HepG2 (cell line): ENCODE measurements at regions not wholly inside any gene's neighbourhood (a gene's known extent, or its start where the extent isn't known, plus 50 kb on each side); places are given as distances from the start of the nearest gene placed in this dataset.

Experiments
- ATAC-seq: fragments of 200-7000 bp; cut with Tn5 transposase; 3 replicates; pipeline ENCODE4 v1.9.1; 2020; ENCODE audit warnings: mild to moderate bottlenecking, moderate library complexity
- BruUV-seq: library from RNA; stranded (reverse); fragments of 400-500 nt; replicated peaks from 2 replicates; lab custom pipeline; 2021; lab: Mats Ljungman, UMichigan
- CTCF ChIA-PET: fragments of 300-600 bp; formaldehyde crosslinking; extraction: SDS; loops from one replicate; lab custom pipeline; 2021; ENCODE audit warnings: low total read pairs, inconsistent platforms, low intra/inter-chr PET ratio; lab: Yijun Ruan, JAX
- POLR2A ChIA-PET: fragments of 350-600 bp; sonication (Branson Sonifier 250); formaldehyde crosslinking; loops from one replicate; lab custom pipeline; 2020; ENCODE audit warnings: antibody characterized with exemption, inconsistent platforms; lab: Yijun Ruan, JAX
- DNase-seq: peaks from one replicate; pipeline ENCODE4 v3.0.0-alpha.2; 2015; ENCODE audit warnings: low spot score
- FAIRE-seq: peaks from 3 replicates; lab custom pipeline; 2011; peaks lifted over from hg19 to GRCh38; lab: Jason Lieb, UNC
- H2AFZ ChIP-seq: one replicate; pipeline ENCODE4 v1.6.1; 2011; ENCODE audit warnings: low read length, inconsistent platforms
- H3K27ac ChIP-seq: fragments of 300-600 bp; 3 replicates; pipeline ENCODE4 v1.8.0; 2011; ENCODE audit warnings: mixed run types, mild to moderate bottlenecking, mixed read lengths, low read length, inconsistent platforms; ENCODE audit not compliant: insufficient read depth; ENCODE audit errors: extremely low read length
- H3K27me3 ChIP-seq, 2 experiments: fragments of 200-600 bp in 1 of 2; 2 replicates in 1 of 2; 3 replicates in 1 of 2; pipeline versions ENCODE4 v1.6.0 to v1.8.0; 2011; ENCODE audit warnings: low read length in 2 of 2, mild to moderate bottlenecking in 2 of 2, moderate library complexity in 2 of 2, inconsistent platforms in 1 of 2; ENCODE audit not compliant: insufficient read depth in 2 of 2, control insufficient read depth in 1 of 2
- H3K36me3 ChIP-seq, 2 experiments: fragments of 200-600 bp in 1 of 2; replicated peaks in 1 of 2; 2 replicates in 1 of 2; 3 replicates in 1 of 2; pipeline versions ENCODE4 v1.5.1 to v1.8.0; 2011; ENCODE audit warnings: low read length in 2 of 2, inconsistent platforms in 1 of 2; ENCODE audit not compliant: insufficient read depth in 2 of 2, control insufficient read depth in 1 of 2
- H3K4me1 ChIP-seq: 2 replicates; pipeline ENCODE4 v1.5.1; 2012; ENCODE audit warnings: low read length, inconsistent platforms; ENCODE audit not compliant: insufficient read depth
- H3K4me2 ChIP-seq: 2 replicates; pipeline ENCODE4 v1.6.0; 2011; ENCODE audit warnings: low read depth, low read length, inconsistent platforms
- H3K4me3 ChIP-seq, 3 experiments: fragments of 200-600 bp in 1 of 3; sonication (generic), shearing (Covaris generic) in 1 of 3; replicated peaks in 1 of 3; 2 replicates each; pipeline ENCODE4 v1.5.1; 2011 to 2016; ENCODE audit warnings: low read length in 3 of 3, inconsistent platforms in 2 of 3, low read depth in 2 of 3, mild to moderate bottlenecking in 2 of 3, control low read depth in 1 of 3, mixed read lengths in 1 of 3; ENCODE audit not compliant: insufficient read depth in 1 of 3
- H3K79me2 ChIP-seq: one replicate; pipeline ENCODE4 v1.6.1; 2011; ENCODE audit warnings: low read length, inconsistent platforms; ENCODE audit not compliant: insufficient read depth
- H3K9ac ChIP-seq: 2 replicates; pipeline ENCODE4 v1.6.0; 2011; ENCODE audit warnings: mild to moderate bottlenecking, low read depth, low read length, inconsistent platforms; ENCODE audit not compliant: insufficient read depth
- H3K9me3 ChIP-seq: 2 replicates; pipeline ENCODE4 v1.5.1; 2012; ENCODE audit warnings: mild to moderate bottlenecking, low read length
- H4K20me1 ChIP-seq: 2 replicates; pipeline ENCODE4 v1.6.0; 2011; ENCODE audit warnings: inconsistent platforms, mild to moderate bottlenecking, low read length, moderate library complexity; ENCODE audit not compliant: insufficient read depth
- ATAD3A ChIP-seq: sonication (generic); formaldehyde crosslinking; IDR thresholded peaks from 2 replicates; pipeline ENCODE4 v1.4.0; 2020; ENCODE audit warnings: missing genetic modification reagents
- CBX1 ChIP-seq: IDR thresholded peaks from one replicate; pipeline ENCODE4 v1.6.1; 2016; ENCODE audit warnings: antibody characterized with exemption, low read depth
- CHCHD3 ChIP-seq: sonication (generic); formaldehyde crosslinking; IDR thresholded peaks from 2 replicates; pipeline ENCODE4 v1.8.0; 2022; ENCODE audit warnings: mild to moderate bottlenecking, missing genetic modification reagents, moderate library complexity
- ETS1 ChIP-seq: sonication (generic); formaldehyde crosslinking; IDR thresholded peaks from 2 replicates; pipeline ENCODE4 v1.4.0; 2020; ENCODE audit warnings: missing genetic modification reagents
- GPBP1L1 ChIP-seq: sonication (generic); formaldehyde crosslinking; IDR thresholded peaks from 2 replicates; pipeline ENCODE4 v1.5.0; 2020; ENCODE audit warnings: mild to moderate bottlenecking, missing genetic modification reagents
- HNRNPK ChIP-seq: fragments of 200-400 bp; formaldehyde crosslinking; IDR thresholded peaks from 2 replicates; pipeline ENCODE4 v1.6.1; 2018; ENCODE audit warnings: low read length, low read depth, moderate library complexity, mild to moderate bottlenecking; ENCODE audit not compliant: poor library complexity, severe bottlenecking
- IKZF1 ChIP-seq: fragments of 450-650 bp; IDR thresholded peaks from 2 replicates; pipeline ENCODE4 v1.7.1; 2016
- IKZF5 ChIP-seq: IDR thresholded peaks from 2 replicates; pipeline ENCODE4 v1.6.1; 2018; ENCODE audit warnings: missing genetic modification reagents, mild to moderate bottlenecking, missing compliant biosample characterization
- TCF7L2 ChIP-seq: IDR thresholded peaks from 2 replicates; pipeline ENCODE4 v1.6.1; 2011; ENCODE audit warnings: mild to moderate bottlenecking, low read depth, low read length, moderate library complexity
- ZNF224 ChIP-seq: sonication (generic); formaldehyde crosslinking; IDR thresholded peaks from 2 replicates; pipeline ENCODE4 v1.5.0; 2020; ENCODE audit warnings: mild to moderate bottlenecking, missing genetic modification reagents
- ZNF619 ChIP-seq: sonication (generic); formaldehyde crosslinking; IDR thresholded peaks from 2 replicates; pipeline ENCODE4 v1.4.0; 2020; ENCODE audit warnings: mild to moderate bottlenecking, missing genetic modification reagents
- ZNF737 ChIP-seq: sonication (generic); formaldehyde crosslinking; IDR thresholded peaks from 2 replicates; pipeline ENCODE4 v1.5.0; 2020; ENCODE audit warnings: missing genetic modification reagents, mild to moderate bottlenecking, borderline replicate concordance
- ZNF782 ChIP-seq: sonication (generic); formaldehyde crosslinking; IDR thresholded peaks from 2 replicates; pipeline ENCODE4 v1.4.0; 2020; ENCODE audit warnings: missing genetic modification reagents, mild to moderate bottlenecking, borderline replicate concordance
- WGBS: methylation state at CpG from one replicate; pipeline ENCODE4 v1.1.6; 2017; ENCODE audit warnings: low lambda C conversion rate; 5-methylcytosine and 5-hydroxymethylcytosine counted together
- in situ Hi-C: cut with HindIII; loops from 2 replicates; pipeline ENCODE4 v1.10.0; 2017; ENCODE audit warnings: low pct_unique_long_range_greater_than_20kb; ENCODE audit not compliant: extremely low pct_ligation_motif_present
- intact Hi-C: fragments of 100-400 bp; cut with micrococcal nuclease; formaldehyde crosslinking; loops from one replicate; pipeline ENCODE4 v1.10.0; 2022; ENCODE audit not compliant: unreplicated experiment

- CTCF ChIA-PET: no interaction called here
These were observed 106.0 kb downstream of the NKX6-1 start for GRCh38 chr4:84392951-84393590.

GRCh38 chr4:84389406-84389805 lies 109.7 kb downstream of the NKX6-1 start:
- intact Hi-C loops: no loop called here
- ChIA-PET POLR2A (no interaction called here), CTCF (no interaction called here)
- no TSS peak for BruUV-seq
- H3K27ac ChIP-seq: no peak overlapping the region
- no peak overlapping the region for H3K4me2 ChIP-seq
- H3K27me3 ChIP-seq: no peaks in the 10 kb centered on the region
- WGBS: 6% methylated on average over 2 of the region's 2 CpGs
- no peak overlapping the region for H3K9ac ChIP-seq
- H3K4me3 ChIP-seq: no peak overlapping the region
- FAIRE-seq: no peak
- TF ChIP-seq TCF7L2: no peak
- no peak for TF ChIP-seq GPBP1L1
- no peak for TF ChIP-seq CBX1
- no peak for TF ChIP-seq CHCHD3
- no peak for TF ChIP-seq ZNF782
- no peak for TF ChIP-seq ATAD3A (CRISPR knock-in tag)
- TF ChIP-seq IKZF5 (CRISPR knock-in tag): no peak
- no peak for TF ChIP-seq ZNF737
- no peak for TF ChIP-seq ZNF224 (CRISPR knock-in tag)
- TF ChIP-seq IKZF1: no peak
- no peak for TF ChIP-seq ETS1 (CRISPR knock-in tag)
- H3K9me3 ChIP-seq: no peaks in the 10 kb centered on the region
- no peaks in the 10 kb centered on the region for H3K79me2 ChIP-seq
- in situ Hi-C loops: no loop called here
- no peaks in the 10 kb centered on the region for H4K20me1 ChIP-seq
- no peak for DNase-seq
- no peaks in the 10 kb centered on the region for H3K4me1 ChIP-seq
- H3K36me3 ChIP-seq: no peaks in the 10 kb centered on the region
- no peak overlapping the region for H2AFZ ChIP-seq
- ATAC-seq: no peak

More at GRCh38 chr4:84392951-84393590, 106.0 kb downstream of the NKX6-1 start:
- Histone ChIP-seq H3K27ac (no peak overlapping the region), H3K36me3 (no peaks in the 10 kb centered on the region), H2AFZ (no peak overlapping the region), H3K4me1 (no peaks in the 10 kb centered on the region), H4K20me1 (no peaks in the 10 kb centered on the region), H3K9me3 (no peaks in the 10 kb centered on the region), H3K79me2 (no peaks in the 10 kb centered on the region), H3K4me3 (no peak overlapping the region), H3K9ac (no peak overlapping the region), H3K4me2 (no peak overlapping the region), H3K27me3 (no peaks in the 10 kb centered on the region)
- intact Hi-C loops (no loop called here), in situ Hi-C loops (no loop called here)
- POLR2A ChIA-PET: no interaction called here
- WGBS: 2% methylated on average over 3 of the region's 3 CpGs
- DNase-seq: no peak
- TF ChIP-seq ZNF619 (CRISPR knock-in tag) (no peak), HNRNPK (peak; percentile 13)
- FAIRE-seq: no peak
- no peak for ATAC-seq
- BruUV-seq: no TSS peak
